MM.1S (cell line): ENCODE measurements at regions not wholly inside any gene's neighbourhood (a gene's known extent, or its start where the extent isn't known, plus 50 kb on each side); places are given as distances from the start of the nearest gene placed in this dataset.
A peak's percentile ranks its signal among the peaks of the same experiment; 100 is the strongest.
"Not testable (repeated sequence)": the region's sequence is repeated elsewhere in the genome, so short reads cannot be mapped to it uniquely, and the experiment has no call there.

Source experiments
- DNase-seq: peaks from one replicate; pipeline ENCODE4 v3.0.0-alpha.2; 2015
- H2AFZ ChIP-seq: fragments of 300-600 bp; sonication (generic); 2 replicates; pipeline ENCODE4 v1.6.0; 2016; ENCODE audit warnings: antibody characterized with exemption, low read length
- H3F3A ChIP-seq: fragments of 300-600 bp; sonication (generic); 2 replicates; pipeline ENCODE4 v1.6.1; 2016; ENCODE audit warnings: mild to moderate bottlenecking, antibody characterized with exemption, low read length, moderate library complexity, mixed read lengths; ENCODE audit not compliant: insufficient read depth
- H3K27ac ChIP-seq: fragments of 300-600 bp; sonication (generic); 2 replicates; pipeline ENCODE4 v1.5.1; 2016; ENCODE audit warnings: mild to moderate bottlenecking, low read length
- H3K27me3 ChIP-seq: fragments of 300-600 bp; sonication (generic); replicated peaks from 2 replicates; pipeline ENCODE4 v1.6.0; 2016; ENCODE audit warnings: low read length; ENCODE audit not compliant: insufficient read depth
- H3K36me3 ChIP-seq: fragments of 300-600 bp; sonication (generic); replicated peaks from 2 replicates; pipeline ENCODE4 v1.6.1; 2016; ENCODE audit warnings: mild to moderate bottlenecking, low read length, mixed read lengths; ENCODE audit not compliant: insufficient read depth
- H3K4me1 ChIP-seq: fragments of 300-600 bp; sonication (generic); 2 replicates; pipeline ENCODE4 v1.6.1; 2016; ENCODE audit warnings: low read length, mixed read lengths
- H3K4me2 ChIP-seq: fragments of 300-600 bp; sonication (generic); 2 replicates; pipeline ENCODE4 v1.6.0; 2016; ENCODE audit warnings: low read depth, low read length
- H3K4me3 ChIP-seq: fragments of 300-600 bp; sonication (generic); 2 replicates; pipeline ENCODE4 v1.5.1; 2016; ENCODE audit warnings: low read length, mixed read lengths
- H3K79me2 ChIP-seq: fragments of 300-600 bp; sonication (generic); 2 replicates; pipeline ENCODE4 v1.6.1; 2016; ENCODE audit warnings: mixed run types, low read length, mixed read lengths
- H3K9ac ChIP-seq: fragments of 300-600 bp; sonication (generic); 2 replicates; pipeline ENCODE4 v1.6.1; 2016; ENCODE audit warnings: low read length, mixed read lengths
- H3K9me2 ChIP-seq: fragments of 300-600 bp; sonication (generic); replicated peaks from 2 replicates; pipeline ENCODE4 v1.6.1; 2016; ENCODE audit warnings: mild to moderate bottlenecking, low read length, mixed read lengths; ENCODE audit not compliant: insufficient read depth
- H3K9me3 ChIP-seq: fragments of 300-600 bp; sonication (generic); replicated peaks from 2 replicates; pipeline ENCODE4 v1.6.1; 2016; ENCODE audit warnings: mild to moderate bottlenecking, low read length, mixed read lengths; ENCODE audit not compliant: insufficient read depth
- H4K20me1 ChIP-seq: fragments of 300-600 bp; sonication (generic); 2 replicates; pipeline ENCODE4 v1.6.1; 2016; ENCODE audit warnings: mild to moderate bottlenecking, low read length, moderate library complexity, mixed read lengths; ENCODE audit not compliant: insufficient read depth
- CTCF ChIP-seq: fragments of 300-600 bp; sonication (generic); IDR thresholded peaks from 2 replicates; pipeline ENCODE4 v1.5.1; 2016; ENCODE audit warnings: antibody characterized with exemption, low read length, mixed read lengths
- EZH2 ChIP-seq: fragments of 300-600 bp; sonication (generic); optimal IDR thresholded peaks from 2 replicates; pipeline ENCODE3; 2017; ENCODE audit warnings: low read depth, mild to moderate bottlenecking, antibody characterized with exemption, low read length, mixed read lengths
- EZH2phosphoT487 ChIP-seq: fragments of 300-600 bp; sonication (generic); IDR thresholded peaks from 2 replicates; pipeline ENCODE4 v1.6.1; 2018; ENCODE audit warnings: antibody characterized with exemption, low read length

GRCh38 chr7:142437741-142438140 is 179.9 kb upstream of the PRSS58 start:
- no peaks in the 10 kb centered on the region for H3K9me3 ChIP-seq
- no peak overlapping the region for H3K9ac ChIP-seq
- no peaks in the 10 kb centered on the region for H3K27me3 ChIP-seq
- peaks cover 35% of the 10 kb centered on the region for H3F3A ChIP-seq
- no peak for TF ChIP-seq EZH2phosphoT487
- TF ChIP-seq CTCF: no peak
- no peak for TF ChIP-seq EZH2
- no peaks in the 10 kb centered on the region for H3K36me3 ChIP-seq
- no peak overlapping the region for H2AFZ ChIP-seq
- H3K4me1 ChIP-seq: peaks cover 55% of the 10 kb centered on the region
- H3K4me3 ChIP-seq: no peak overlapping the region
- no peak for DNase-seq
- H3K79me2 ChIP-seq: no peaks in the 10 kb centered on the region
- H3K9me2 ChIP-seq: no peaks in the 10 kb centered on the region
- H3K27ac ChIP-seq: no peak overlapping the region
- H3K4me2 ChIP-seq: no peak overlapping the region
- no peaks in the 10 kb centered on the region for H4K20me1 ChIP-seq

- TF ChIP-seq EZH2: no peak
- no peak for TF ChIP-seq CTCF
- TF ChIP-seq EZH2phosphoT487: no peak
- Histone ChIP-seq H3K4me3 (no peak overlapping the region), H3K9ac (no peak overlapping the region), H3K9me2 (no peaks in the 10 kb centered on the region), H3K9me3 (no peaks in the 10 kb centered on the region), H3K4me2 (no peak overlapping the region), H3K27me3 (no peaks in the 10 kb centered on the region), H3F3A (peaks cover 24% of the 10 kb centered on the region), H3K36me3 (no peaks in the 10 kb centered on the region), H4K20me1 (no peaks in the 10 kb centered on the region), H3K79me2 (no peaks in the 10 kb centered on the region), H2AFZ (no peak overlapping the region), H3K4me1 (peaks cover 43% of the 10 kb centered on the region), H3K27ac (no peak overlapping the region)
- DNase-seq: no peak
These were observed 178.7 kb upstream of the PRSS58 start for GRCh38 chr7:142436601-142437000.

- not testable (repeated sequence) for H3K4me2 ChIP-seq, H3K9ac ChIP-seq, H3K79me2 ChIP-seq, H4K20me1 ChIP-seq, H3K36me3 ChIP-seq, H3K9me3 ChIP-seq, H3K27ac ChIP-seq, H2AFZ ChIP-seq, H3K27me3 ChIP-seq, H3K4me3 ChIP-seq, DNase-seq, H3K9me2 ChIP-seq
- Histone ChIP-seq H3F3A (peaks cover 14% of the 10 kb centered on the region), H3K4me1 (peaks cover 33% of the 10 kb centered on the region)
These were observed 177.7 kb upstream of the PRSS58 start for GRCh38 chr7:142435606-142436005.

- TF ChIP-seq EZH2phosphoT487 (no peak), EZH2 (no peak), CTCF (no peak)
- peak overlapping the region; percentile 26; the same call in 1 of the 2 replicates for H2AFZ ChIP-seq
- no peaks in the 10 kb centered on the region for H3K36me3 ChIP-seq
- peak overlapping the region; percentile 14; the same call in 1 of the 2 replicates for H3K27ac ChIP-seq
- no peaks in the 10 kb centered on the region for H4K20me1 ChIP-seq
- peaks cover 5% of the 10 kb centered on the region for H3F3A ChIP-seq
- H3K4me1 ChIP-seq: peaks cover 24% of the 10 kb centered on the region
- H3K9ac ChIP-seq: peak overlapping the region; percentile 10; the same call in 1 of the 2 replicates
- DNase-seq: peak; percentile 73
- peak overlapping the region; percentile 44; the same call in 1 of the 2 replicates for H3K4me2 ChIP-seq
- peak overlapping the region; percentile 14 for H3K4me3 ChIP-seq
- no peaks in the 10 kb centered on the region for H3K9me2 ChIP-seq
- no peaks in the 10 kb centered on the region for H3K79me2 ChIP-seq
- H3K27me3 ChIP-seq: no peaks in the 10 kb centered on the region
- no peaks in the 10 kb centered on the region for H3K9me3 ChIP-seq
These were observed 176.9 kb upstream of the PRSS58 start for GRCh38 chr7:142434666-142435167.

- H3K4me3 ChIP-seq: 0 out of 2 replicates have a peak overlapping the region, but pooled peaks have one; percentile 14
- not testable (repeated sequence) for H3K27ac ChIP-seq
These were observed 176.3 kb upstream of the PRSS58 start for GRCh38 chr7:142434133-142434532.

More at GRCh38 chr7:142434133-142434532, 176.3 kb upstream of the PRSS58 start:
- not testable (repeated sequence) for H3K9ac ChIP-seq, H3K9me3 ChIP-seq, H3K36me3 ChIP-seq, DNase-seq, H3K27me3 ChIP-seq, H4K20me1 ChIP-seq, H3K79me2 ChIP-seq, H2AFZ ChIP-seq, H3K9me2 ChIP-seq, H3F3A ChIP-seq
- Histone ChIP-seq H3K4me1 (peaks cover 18% of the 10 kb centered on the region), H3K4me2 (peak overlapping the region; percentile 44; the same call in 1 of the 2 replicates)
